ENCODE measurements at regions not wholly inside any gene's neighbourhood (a gene's known extent, or its start where the extent isn't known, plus 50 kb on each side); places are given as distances from the start of the nearest gene placed in this dataset.

DNA sequence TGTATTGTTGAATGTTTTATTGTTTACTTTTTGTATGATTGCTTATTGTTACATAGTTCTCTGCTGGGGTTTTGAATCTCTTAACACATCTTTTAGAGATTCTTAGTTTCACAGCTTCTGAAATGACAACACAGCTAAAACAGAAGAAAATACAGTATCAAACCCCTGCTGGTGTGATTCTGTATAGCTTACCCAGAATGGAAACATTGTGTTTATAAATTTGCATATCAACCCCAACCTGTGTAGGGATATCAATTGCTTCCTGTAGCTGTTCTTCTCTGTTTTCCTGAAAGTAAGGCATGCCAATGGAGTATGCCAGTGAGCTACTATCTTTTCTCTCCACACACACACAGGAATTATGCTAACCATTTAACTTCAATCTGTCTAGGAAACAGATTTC, 64.3 kb upstream of the ID4 start:
- H3K79me2 ChIP-seq (ENCODE audit: insufficient read depth, low read depth): no peaks in the 10 kb centered on the region

DNA sequence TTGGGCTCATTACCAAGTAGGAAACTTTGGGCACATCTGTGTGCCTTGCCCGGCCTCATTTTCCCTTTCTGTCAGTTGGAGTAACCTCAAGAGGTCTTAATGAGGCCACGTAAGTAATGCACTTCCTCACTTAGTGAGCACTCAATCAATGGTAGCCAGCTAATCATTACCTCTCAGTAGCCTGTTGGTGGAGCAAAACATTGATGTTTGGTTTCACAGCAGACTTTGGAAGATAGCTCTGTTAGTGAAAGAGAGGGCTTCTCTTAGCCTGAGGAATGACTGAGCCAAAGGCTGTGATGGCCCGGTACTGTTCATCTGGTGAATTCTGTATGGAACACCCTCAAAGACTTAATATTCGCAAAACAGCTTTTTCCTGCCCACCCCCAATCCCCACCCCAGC, 55.9 kb upstream of the ID4 start:
- no peaks in the 10 kb centered on the region for H3K79me2 ChIP-seq (ENCODE audit: insufficient read depth, low read depth)
- H3K4me1 ChIP-seq (ENCODE audit: low read depth, poor library complexity, severe bottlenecking): no peaks in the 10 kb centered on the region
- H3K9ac ChIP-seq: no peak overlapping the region
- H3K27me3 ChIP-seq (ENCODE audit: insufficient read depth, low read depth): no peaks in the 10 kb centered on the region
- no peak overlapping the region for H2AFZ ChIP-seq (ENCODE audit: low read depth)
- no peaks in the 10 kb centered on the region for H4K20me1 ChIP-seq (ENCODE audit: insufficient read depth)
- H3K4me3 ChIP-seq (IDR thresholded peaks at IDR 0.05; ENCODE audit: insufficient read depth, low read depth, low read length): no peak overlapping the region
- H3K4me2 ChIP-seq: no peak overlapping the region
- TF ChIP-seq, protein P1, sequence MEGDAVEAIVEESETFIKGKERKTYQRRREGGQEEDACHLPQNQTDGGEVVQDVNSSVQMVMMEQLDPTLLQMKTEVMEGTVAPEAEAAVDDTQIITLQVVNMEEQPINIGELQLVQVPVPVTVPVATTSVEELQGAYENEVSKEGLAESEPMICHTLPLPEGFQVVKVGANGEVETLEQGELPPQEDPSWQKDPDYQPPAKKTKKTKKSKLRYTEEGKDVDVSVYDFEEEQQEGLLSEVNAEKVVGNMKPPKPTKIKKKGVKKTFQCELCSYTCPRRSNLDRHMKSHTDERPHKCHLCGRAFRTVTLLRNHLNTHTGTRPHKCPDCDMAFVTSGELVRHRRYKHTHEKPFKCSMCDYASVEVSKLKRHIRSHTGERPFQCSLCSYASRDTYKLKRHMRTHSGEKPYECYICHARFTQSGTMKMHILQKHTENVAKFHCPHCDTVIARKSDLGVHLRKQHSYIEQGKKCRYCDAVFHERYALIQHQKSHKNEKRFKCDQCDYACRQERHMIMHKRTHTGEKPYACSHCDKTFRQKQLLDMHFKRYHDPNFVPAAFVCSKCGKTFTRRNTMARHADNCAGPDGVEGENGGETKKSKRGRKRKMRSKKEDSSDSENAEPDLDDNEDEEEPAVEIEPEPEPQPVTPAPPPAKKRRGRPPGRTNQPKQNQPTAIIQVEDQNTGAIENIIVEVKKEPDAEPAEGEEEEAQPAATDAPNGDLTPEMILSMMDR (conservative IDR thresholded peaks at IDR 0.05; ENCODE audit: low read depth, low read length): no peak
- no peaks in the 10 kb centered on the region for H3K36me3 ChIP-seq (ENCODE audit: insufficient read depth)
- H3K27ac ChIP-seq: no peak overlapping the region

More for the DNA sequence above, 64.3 kb upstream of the ID4 start:
- no peak overlapping the region for H3K4me2 ChIP-seq
- no peaks in the 10 kb centered on the region for H3K36me3 ChIP-seq (ENCODE audit: insufficient read depth)
- no peak overlapping the region for H3K27ac ChIP-seq
- no peaks in the 10 kb centered on the region for H3K4me1 ChIP-seq (ENCODE audit: low read depth, poor library complexity, severe bottlenecking)
- H2AFZ ChIP-seq (ENCODE audit: low read depth): no peak overlapping the region
- H3K4me3 ChIP-seq (IDR thresholded peaks at IDR 0.05; ENCODE audit: insufficient read depth, low read depth, low read length): no peak overlapping the region
- no peaks in the 10 kb centered on the region for H4K20me1 ChIP-seq (ENCODE audit: insufficient read depth)
- no peak overlapping the region for H3K9ac ChIP-seq
- TF ChIP-seq, protein P1 (conservative IDR thresholded peaks at IDR 0.05; ENCODE audit: low read depth, low read length): no peak
- H3K27me3 ChIP-seq (ENCODE audit: insufficient read depth, low read depth): no peaks in the 10 kb centered on the region

- H3K79me2 ChIP-seq (ENCODE audit: insufficient read depth, low read depth): no peaks in the 10 kb centered on the region
- TF ChIP-seq, protein P1 (conservative IDR thresholded peaks at IDR 0.05; ENCODE audit: low read depth, low read length): no peak
- no peak overlapping the region for H3K4me2 ChIP-seq
- H3K9ac ChIP-seq: no peak overlapping the region
- no peaks in the 10 kb centered on the region for H4K20me1 ChIP-seq (ENCODE audit: insufficient read depth)
- H3K27ac ChIP-seq: no peak overlapping the region
- no peaks in the 10 kb centered on the region for H3K36me3 ChIP-seq (ENCODE audit: insufficient read depth)
- H3K4me1 ChIP-seq (ENCODE audit: low read depth, poor library complexity, severe bottlenecking): no peaks in the 10 kb centered on the region
- no peak overlapping the region for H3K4me3 ChIP-seq (IDR thresholded peaks at IDR 0.05; ENCODE audit: insufficient read depth, low read depth, low read length)
- no peaks in the 10 kb centered on the region for H3K27me3 ChIP-seq (ENCODE audit: insufficient read depth, low read depth)
- no peak overlapping the region for H2AFZ ChIP-seq (ENCODE audit: low read depth)
Observed at GRCh38 chr6:19782588-19782987, 54.6 kb upstream of the ID4 start.
